DMS53 treated with DMSO at 0.1 percent for 48 hours (cell line): ENCODE measurements at regions not wholly inside any gene's neighbourhood (a gene's known extent, or its start where the extent isn't known, plus 50 kb on each side); places are given as distances from the start of the nearest gene placed in this dataset.
"Not testable (repeated sequence)": the region's sequence is repeated elsewhere in the genome, so short reads cannot be mapped to it uniquely, and the experiment has no call there.

Experiments
- DNase-seq: peaks from one replicate; lab custom pipeline; 2025; ENCODE audit not compliant: unreplicated experiment; lab: John Stamatoyannopoulos, UW

DNA sequence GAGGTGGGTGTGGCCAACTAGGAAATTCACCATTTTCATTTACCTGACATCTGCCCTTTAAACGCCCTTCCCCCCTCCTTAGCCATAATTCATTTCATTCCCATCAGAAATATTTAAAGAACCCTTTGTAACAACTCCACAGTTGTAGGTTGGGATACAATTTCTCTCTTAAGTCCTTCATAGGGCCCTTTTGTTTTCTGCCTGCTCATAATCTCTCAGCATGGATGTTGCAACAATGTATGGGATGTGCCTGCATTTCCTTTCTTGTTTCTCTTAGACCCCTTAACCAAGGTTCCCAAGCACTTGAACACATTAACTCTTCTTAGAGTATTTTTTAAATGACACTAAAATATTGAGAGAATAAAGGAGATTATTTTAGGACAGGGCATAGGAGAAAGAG, 51.7 kb upstream of the MYO10 start:
- no peak for DNase-seq

DNA sequence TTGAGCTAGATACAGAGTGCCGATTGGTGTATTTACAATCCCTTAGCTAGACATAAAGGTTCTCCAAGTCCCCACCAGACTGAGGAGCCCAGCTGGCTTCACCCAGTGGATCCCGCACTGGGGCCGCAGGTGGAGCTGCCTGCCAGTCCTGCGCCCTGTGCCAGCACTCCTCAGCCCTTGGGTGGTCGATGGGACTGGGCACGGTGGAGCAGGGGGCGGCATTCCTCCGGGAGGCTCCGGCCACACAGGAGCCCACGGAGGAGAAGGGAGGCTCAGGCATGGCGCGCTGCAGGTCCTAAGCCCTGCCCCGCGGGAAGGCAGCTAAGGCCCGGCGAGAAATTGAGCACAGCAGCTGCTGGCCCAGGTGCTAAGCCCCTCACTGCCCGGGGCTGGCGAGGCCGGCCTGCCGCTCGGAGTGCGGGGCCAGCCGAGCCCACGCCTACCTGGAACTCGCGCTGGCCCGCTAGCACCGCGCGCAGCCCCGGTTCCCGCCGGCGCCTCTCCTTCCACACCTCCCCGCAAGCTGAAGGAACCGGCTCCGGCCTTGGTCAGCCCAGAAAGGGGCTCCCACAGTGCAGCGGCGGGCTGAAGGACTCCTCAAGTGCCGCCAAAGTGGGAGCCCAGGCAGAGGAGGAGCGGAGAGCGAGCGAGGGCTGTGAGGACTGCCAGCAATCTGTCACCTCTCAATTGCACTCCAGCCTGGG, 54.9 kb upstream of the MYO10 start:
- DNase-seq, result not testable (repeated sequence)

GRCh38 chr5:16992006-16992405, 55.9 kb upstream of the MYO10 start:
- no peak for DNase-seq

DNA sequence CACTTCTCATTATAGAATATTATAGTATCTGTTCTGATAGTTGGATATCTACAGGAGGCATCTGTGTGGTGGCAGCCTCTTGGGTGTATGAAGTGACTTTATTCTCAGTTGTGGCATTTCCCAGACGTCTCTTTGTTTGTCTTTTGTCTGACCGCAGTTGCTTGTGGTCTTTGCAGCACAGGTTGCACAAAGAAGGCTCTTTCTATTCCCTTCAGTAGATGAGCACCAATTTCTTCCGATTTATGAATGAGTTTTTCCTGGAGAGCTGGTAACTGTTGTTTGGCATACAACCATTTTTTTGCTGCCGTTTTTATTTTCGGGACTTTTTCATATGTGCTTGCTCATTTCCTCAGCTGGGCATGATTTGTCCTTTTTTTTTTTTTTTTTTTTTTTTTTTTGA, 56.4 kb upstream of the MYO10 start:
- DNase-seq, result no peak

- no peak for DNase-seq
Measured at GRCh38 chr5:16994565-16994964, 58.5 kb upstream of the MYO10 start.

DNA sequence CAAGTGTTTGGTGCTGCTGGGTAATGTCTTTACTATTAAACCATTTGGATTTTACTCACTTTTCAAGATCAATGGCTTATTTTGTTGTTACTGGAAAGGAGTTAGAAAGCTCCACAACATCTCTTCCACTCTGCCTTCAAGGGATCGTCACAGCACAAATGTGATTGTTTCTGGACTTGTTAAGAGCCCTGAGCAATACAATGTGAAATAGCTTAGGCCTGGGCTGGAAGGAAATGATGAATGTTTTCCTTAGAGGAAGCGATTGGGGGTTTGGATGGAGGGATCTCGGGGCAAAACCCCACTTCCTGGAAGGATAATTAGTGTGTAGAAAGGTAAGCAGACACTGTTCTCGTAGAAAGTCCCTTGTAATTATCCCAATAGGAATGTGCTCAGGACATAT, 59.3 kb upstream of the MYO10 start:
- no peak for DNase-seq

DNA sequence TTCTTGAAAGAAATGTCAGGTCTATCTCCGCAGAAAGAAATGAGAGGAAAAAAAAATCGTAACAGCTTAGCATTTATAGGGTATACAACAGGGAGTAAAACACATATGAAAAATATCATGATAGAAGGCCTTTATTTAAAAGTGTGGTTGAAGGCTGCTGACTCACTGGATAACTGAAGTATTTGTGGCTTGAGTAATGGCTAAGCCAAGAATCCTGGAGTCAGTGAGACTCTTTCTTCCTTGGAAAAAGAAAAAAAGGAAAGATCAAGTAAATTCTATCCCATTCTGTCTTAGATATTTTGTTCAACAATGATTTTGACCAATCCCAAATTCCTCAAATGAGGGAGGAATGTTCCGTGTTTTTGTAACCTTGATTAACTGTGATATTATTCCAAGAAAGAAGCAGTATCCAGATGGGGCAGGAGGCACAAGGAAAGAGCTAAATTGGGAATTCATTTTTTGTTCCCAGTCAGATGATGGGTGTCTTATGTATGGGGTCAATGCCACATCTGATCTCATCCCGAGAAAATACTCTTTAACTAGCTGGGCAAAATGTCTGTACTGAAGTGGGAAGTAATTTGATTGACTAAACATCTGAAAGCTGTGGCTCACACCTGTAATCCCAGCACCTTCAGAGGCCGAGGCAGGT, 64.3 kb upstream of the MYO10 start:
- DNase-seq, result no peak

DNA sequence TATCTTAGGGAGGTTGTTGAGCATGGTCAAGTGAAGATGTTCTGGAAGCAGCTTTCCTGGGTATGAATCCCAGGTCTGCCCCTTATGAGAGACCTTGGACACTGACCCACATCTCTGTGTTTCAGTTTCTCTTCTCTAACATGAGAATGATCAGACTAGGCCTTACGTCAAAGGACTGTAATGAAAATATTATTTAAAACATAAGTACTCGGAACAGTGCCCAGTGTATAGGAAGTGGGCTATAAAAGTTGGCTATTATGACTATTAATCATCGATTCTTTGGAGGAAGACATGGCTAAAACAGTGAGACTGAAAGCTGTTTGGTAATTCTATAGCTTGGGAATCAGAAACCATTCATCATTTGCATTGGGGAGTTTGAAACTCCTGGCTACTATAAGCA, 65.3 kb upstream of the MYO10 start:
- no peak for DNase-seq

DNA sequence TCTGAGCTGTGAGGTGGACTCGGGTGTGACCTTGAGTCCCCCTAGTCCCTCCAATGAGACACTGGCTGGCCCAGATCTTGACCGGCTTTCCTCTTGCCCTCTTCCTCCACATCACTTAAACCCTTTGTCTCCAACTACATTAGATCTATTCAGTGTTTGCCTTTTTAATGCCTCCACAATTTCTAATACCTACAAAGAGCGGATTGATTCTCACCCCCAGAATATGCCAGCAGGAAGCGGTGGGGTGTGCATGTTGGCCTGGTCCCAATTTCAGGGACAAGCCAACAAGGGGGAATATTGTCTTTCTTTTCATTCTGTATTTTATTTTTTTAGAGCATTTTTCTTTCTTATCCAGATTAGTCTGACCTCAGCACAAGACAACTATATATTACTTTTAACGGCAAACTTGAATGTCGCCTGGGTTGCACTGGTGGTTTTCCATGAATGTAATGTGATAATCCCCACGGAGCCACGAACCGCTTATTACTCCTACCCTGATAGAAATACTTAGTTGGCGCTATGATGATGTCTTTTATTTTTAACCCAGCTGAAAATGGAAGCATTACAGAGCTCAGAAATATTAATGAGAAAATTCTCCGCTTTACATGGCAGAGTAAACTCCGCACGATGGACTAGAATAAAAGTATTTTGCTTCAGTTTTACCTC, 68.5 kb upstream of the MYO10 start:
- no peak for DNase-seq

- no peak for DNase-seq
Measured at GRCh38 chr5:17005107-17005828, 69.2 kb upstream of the MYO10 start.

DNA sequence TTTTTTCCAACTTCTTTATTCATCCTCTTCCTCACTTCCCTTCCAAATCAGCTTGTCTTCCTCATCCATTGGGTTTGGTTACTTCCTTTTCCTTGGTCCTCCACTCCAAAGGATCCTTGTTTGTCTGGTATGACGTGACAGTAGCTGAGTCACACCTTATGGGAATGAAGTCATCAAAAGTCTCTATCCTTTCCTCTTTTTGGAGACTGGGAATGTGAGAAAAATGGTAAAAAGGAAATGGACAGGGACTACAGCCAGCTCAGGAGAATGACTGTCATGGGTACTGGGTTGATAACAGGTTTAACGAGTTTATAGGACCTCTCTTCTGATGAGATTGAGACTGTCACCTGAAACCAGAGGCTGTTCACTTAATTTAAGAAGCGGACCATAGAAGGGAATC, 76.2 kb upstream of the MYO10 start:
- no peak for DNase-seq

DNA sequence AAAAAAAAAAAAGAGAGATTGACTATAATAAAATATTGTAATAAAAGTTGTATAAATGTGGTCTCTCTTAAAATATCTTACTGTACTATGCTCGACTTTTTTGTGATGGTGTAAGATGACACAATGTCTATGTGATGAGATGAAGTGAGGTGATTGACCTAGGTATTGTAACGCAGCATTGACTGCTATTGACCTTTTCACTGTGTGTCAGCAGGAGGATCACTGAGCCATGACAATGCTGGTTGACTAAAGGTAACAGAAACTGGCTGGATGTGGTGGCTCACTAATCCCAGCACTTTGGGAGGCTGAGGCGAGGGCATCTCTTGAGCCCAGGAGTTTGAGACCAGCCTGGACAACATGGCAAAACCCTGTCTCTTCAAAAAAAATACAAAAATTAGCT, 78.6 kb upstream of the MYO10 start:
- DNase-seq, result no peak

DNA sequence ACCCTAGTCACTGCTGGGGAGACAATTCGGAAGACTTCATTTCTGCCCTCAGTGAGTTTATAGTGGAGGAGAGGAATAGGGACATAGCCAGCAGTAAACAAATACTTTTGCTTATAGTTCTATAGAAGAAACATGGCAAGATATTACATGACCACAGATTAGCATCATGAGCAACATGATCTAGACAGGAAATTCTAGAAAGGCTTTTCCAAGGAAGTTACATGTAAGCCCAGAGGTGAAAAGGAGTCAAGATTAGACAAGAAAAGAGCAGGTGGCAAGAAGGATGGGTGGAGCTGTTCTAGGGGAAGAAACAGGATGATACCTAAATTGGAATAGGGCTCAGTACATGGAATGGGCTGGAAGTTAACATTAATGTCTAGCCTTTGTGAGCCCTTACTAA, 82.8 kb upstream of the MYO10 start:
- no peak for DNase-seq

GRCh38 chr5:17019324-17019723, 83.2 kb upstream of the MYO10 start:
- no peak for DNase-seq

DNA sequence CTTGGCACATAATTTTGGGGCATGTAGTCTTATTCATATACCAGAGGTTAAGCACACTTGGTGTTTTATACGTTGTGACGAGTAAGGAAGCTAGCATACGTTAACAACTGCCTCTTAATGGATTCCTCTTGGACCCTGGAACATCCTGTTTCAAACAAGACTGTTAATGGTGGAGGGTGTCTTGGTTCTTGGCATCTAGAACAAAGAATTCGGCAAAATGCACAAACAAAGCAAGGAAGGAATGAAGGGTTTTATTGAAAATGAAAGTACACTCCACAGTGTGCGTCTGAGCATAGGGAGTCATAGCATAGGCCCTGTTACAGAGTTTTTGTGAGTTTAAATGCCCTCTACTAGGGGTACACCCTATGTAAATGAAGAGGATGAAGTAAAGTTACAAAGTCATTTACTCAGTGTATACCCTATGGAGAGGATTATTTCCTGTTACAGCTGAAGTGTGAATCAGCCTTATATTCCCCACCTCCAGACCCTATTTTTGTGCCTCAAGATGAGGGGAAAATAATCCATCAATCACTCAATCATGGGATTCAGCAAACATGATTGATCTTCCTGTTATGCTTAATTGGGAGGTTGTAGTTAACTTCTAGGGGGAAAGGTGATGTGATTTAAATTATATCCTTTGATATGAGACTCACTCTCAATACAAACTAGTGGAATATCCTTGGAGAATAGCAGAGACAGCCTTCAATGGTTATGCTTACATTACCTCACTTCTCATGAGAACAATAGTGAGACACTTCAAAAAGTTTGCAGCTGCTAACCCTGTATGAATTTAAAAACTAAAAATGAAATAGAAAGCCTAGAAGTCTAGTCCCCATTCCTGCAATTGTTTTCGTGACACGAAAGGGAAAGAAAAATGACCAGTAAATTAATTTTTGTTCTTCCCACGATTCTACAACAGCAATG, 84.9 kb upstream of the MYO10 start:
- DNase-seq, result no peak

DNA sequence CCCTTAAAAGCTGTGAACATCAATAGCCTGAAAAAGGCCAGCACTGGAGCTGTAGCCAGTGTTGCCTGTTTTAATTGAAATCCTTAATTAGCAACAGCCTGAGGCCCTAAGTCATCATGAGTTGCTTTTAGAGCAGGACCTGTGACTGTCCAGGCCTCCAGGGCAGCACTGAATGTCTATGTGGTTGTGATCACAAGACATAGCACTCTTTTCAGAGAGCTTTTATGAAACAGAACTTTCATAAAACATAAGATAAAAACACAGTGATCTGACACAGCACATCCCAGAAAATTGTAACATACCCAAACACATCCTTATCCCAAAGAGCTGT, 85.5 kb upstream of the MYO10 start:
- DNase-seq, result no peak

DNA sequence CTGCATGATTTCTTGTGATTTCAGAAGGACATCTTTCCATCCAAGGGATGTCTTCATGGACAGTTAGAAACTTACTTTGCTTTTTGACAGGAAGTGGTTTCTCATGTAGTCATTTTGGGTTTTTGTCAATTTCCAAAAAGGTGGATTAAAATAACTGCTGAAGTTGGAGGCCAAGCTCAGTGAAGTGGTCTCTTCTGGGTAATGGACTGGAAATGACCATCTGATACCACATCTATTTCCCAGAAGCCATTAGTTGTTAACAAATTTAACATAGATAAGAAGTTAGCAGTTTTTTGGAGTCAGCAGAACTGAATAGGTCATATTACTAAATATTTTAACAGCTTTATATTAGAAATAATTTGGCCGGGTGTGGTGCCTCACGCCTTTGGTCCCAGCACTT, 86.2 kb upstream of the MYO10 start:
- DNase-seq, result no peak

DNA sequence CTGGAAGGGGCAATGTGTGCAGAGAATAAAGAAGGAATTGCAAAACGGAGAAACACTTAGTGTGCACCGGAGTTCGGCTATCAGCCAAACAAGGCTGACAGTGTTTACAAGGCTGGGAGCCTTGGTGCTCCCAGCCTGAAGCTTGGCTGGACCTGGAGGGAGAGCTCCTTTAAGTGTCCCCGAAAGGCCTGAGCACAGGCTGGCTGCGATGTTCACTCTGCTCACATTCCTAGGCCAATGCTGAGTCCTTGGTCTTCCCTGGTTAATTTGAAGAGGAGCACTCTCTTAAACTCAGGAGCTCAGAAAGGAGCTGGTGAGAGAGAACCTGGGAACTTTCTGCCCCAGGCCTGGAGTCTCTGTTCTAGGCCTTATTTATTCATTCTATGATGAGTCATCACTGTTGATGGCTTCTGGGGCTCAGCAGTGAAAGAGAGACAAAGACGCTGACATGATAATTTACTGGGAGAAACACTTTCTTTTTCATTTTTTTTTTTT, 88.6 kb upstream of the MYO10 start:
- DNase-seq, result no peak

DNA sequence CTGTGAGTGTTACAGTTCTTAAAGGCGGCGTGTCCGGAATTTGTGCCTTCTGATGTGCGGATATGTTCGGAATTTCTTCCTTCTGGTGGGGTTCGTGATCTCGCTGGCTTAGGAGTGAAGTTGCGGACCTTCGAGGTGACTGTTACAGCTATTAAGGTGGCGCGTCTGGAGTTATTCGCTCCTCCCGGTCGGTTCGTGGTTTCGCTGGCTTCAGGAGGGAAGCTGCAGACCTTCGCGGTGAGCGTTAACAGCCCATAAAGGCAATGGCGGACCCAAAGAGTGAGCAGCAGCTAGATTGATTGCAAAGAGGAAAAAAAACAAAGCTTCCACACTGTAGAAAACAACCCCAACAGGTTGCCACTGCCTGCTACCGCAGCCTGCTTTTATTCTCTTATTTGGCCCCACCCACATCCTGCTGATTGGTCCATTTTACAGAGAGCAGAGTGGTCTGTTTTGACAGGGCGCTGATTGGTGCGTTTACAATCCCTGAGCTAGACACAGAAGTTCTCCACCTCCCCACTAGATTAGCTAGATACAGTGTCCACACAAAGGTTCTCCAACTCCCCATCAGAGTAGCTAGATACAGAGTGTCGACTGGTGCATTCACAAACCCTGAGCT, 95.7 kb upstream of the MYO10 start:
- DNase-seq, result not testable (repeated sequence)

DNA sequence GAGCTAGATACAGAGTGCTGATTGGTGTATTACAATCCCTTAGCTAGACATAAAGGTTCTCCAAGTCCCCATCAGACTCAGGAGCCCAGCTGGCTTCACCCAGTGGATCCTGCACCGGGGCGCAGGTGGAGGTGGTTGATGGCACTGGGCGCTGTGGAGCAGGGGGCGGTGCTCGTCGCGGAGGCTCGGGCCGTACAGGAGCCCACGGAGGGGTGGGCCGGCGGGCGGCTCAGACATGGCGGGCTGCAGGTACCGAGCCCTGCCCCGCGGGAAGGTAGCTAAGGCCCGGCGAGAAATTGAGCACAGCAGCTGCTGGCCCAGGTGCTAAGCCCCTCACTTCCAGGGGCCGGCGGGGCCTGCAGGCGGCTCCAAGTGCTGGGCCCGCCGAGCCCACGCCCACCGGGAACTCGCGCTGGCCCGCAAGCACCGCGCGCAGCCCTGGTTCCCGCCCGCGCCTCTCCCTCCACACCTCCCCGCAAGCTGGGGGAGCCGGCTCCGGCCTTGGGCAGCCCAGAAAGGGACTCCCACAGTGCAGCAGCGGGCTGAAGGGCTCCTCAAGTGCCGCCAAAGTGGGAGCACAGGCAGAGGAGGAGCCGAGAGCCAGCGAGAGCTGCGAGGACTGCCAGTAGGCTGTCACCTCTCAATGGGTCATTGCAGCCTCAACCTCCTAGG, 96.4 kb upstream of the MYO10 start:
- DNase-seq, result not testable (repeated sequence)
